ENCODE measurements at regions not wholly inside any gene's neighbourhood (a gene's known extent, or its start where the extent isn't known, plus 50 kb on each side); places are given as distances from the start of the nearest gene placed in this dataset.

DNA sequence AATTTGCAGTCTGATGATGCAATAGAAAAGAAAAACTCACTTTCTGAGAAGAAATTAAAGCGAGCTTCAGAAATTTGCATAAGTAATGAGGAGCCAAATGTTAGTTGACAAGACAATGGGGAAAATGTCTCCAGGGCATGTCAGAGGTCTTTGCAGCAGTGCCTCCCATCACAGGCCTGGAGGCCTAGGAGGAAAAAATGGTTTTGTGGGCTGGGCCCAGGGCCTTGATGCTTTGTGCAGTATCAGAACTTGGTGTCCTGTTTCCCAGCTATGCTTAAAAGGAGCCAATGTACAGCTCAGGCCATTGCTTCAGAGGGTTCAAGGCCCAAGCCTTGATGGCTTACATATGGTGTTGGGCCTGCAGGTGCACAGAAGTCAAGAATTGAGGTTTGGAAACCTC is 298.4 kb downstream of the SMARCA2 start:
- FAIRE-seq (no peak), DNase-seq (ENCODE audit: insufficient read length, low spot score) (no peak)
- TF ChIP-seq POLR2A (IDR thresholded peaks at IDR 0.05; ENCODE audit: low read depth, low read length), result no peak

GRCh38 chr9:2317591-2317990 is 302.4 kb downstream of the SMARCA2 start:
- DNase-seq (ENCODE audit: insufficient read length, low spot score), result no peak
- no peak for TF ChIP-seq POLR2A (IDR thresholded peaks at IDR 0.05; ENCODE audit: low read depth, low read length)
- FAIRE-seq, result no peak

DNA sequence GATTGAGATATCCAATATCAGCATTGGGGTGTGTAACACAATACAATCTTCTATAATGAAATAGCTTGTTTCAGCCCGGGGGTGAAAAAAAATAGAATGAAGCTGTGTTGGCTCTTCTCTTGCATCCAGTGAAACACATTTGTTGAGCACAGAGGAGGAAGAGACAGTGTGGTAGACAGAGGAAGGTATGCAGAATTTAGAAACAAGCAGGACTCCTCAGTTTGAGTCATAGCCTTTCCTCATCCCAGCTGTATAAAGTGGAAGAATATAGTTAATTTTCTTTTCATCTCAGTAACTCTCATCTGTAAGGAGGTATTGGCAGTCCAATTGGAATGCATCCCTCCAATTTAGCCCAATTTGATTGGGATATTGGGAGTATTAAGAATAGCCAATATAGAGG is 302.2 kb upstream of the VLDLR start:
- TF ChIP-seq POLR2A (IDR thresholded peaks at IDR 0.05; ENCODE audit: low read depth, low read length), result no peak
- DNase-seq (ENCODE audit: insufficient read length, low spot score), result no peak
- FAIRE-seq, result no peak

- no peak for TF ChIP-seq POLR2A (IDR thresholded peaks at IDR 0.05; ENCODE audit: low read depth, low read length)
- FAIRE-seq (no peak), DNase-seq (ENCODE audit: insufficient read length, low spot score) (no peak)
These were observed 301.5 kb upstream of the VLDLR start for GRCh38 chr9:2320114-2320513.

GRCh38 chr9:2320632-2321031 is 301.0 kb upstream of the VLDLR start:
- DNase-seq (ENCODE audit: insufficient read length, low spot score), result no peak
- FAIRE-seq, result no peak
- no peak for TF ChIP-seq POLR2A (IDR thresholded peaks at IDR 0.05; ENCODE audit: low read depth, low read length)

GRCh38 chr9:2321523-2322148 is 300.0 kb upstream of the VLDLR start:
- DNase-seq (ENCODE audit: insufficient read length, low spot score), result no peak
- FAIRE-seq, result no peak
- TF ChIP-seq POLR2A (IDR thresholded peaks at IDR 0.05; ENCODE audit: low read depth, low read length), result no peak

DNA sequence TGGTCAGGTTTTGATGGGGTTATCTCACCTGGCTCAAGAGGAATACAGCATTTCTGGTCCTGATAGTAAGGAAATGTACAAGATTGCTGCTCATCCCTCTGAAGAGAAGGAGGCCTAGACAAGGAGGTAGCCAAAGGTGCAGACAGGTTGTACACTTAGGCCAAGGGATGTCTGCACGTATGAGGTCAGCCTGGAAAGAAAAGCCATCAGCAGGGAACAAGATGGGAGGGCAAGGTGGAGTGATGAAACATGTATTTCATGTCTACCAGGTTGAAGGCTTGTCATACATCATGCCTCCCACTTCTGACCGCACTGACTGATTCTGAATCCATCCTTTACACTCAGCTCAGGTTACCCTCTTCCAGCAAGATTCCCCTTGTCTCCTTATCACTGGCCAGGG is 296.8 kb upstream of the VLDLR start:
- DNase-seq (ENCODE audit: insufficient read length, low spot score) (no peak), FAIRE-seq (no peak)
- no peak for TF ChIP-seq POLR2A (IDR thresholded peaks at IDR 0.05; ENCODE audit: low read depth, low read length)

DNA sequence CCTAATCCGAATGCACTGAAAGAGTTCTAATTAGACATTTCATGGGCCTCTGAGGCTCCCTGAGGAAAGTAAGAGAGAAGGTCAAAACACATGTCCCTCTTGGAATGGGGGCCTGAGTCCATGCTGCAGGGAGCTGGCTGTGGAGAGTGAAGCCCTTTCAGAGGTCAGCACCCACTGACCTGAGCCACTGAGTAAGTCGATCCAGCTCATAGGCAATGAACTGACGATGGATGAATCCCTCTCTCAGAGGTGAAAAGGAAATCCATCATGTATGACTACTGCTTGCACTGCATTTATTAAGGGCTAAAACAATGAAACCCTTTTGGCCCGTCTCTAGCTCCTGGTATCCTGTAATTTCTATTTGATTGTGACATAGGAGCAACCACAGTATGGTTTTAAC is 288.9 kb upstream of the VLDLR start:
- DNase-seq (ENCODE audit: insufficient read length, low spot score) (no peak), FAIRE-seq (no peak)
- TF ChIP-seq POLR2A (IDR thresholded peaks at IDR 0.05; ENCODE audit: low read depth, low read length), result no peak

GRCh38 chr9:2335260-2335659 is 286.3 kb upstream of the VLDLR start:
- TF ChIP-seq POLR2A (IDR thresholded peaks at IDR 0.05; ENCODE audit: low read depth, low read length), result no peak

GRCh38 chr9:2336055-2336454 is 285.5 kb upstream of the VLDLR start:
- DNase-seq (ENCODE audit: insufficient read length, low spot score) (no peak), FAIRE-seq (no peak)
- TF ChIP-seq POLR2A (IDR thresholded peaks at IDR 0.05; ENCODE audit: low read depth, low read length), result no peak

More at GRCh38 chr9:2335260-2335659, 286.3 kb upstream of the VLDLR start:
- DNase-seq (ENCODE audit: insufficient read length, low spot score) (no peak), FAIRE-seq (no peak)

DNA sequence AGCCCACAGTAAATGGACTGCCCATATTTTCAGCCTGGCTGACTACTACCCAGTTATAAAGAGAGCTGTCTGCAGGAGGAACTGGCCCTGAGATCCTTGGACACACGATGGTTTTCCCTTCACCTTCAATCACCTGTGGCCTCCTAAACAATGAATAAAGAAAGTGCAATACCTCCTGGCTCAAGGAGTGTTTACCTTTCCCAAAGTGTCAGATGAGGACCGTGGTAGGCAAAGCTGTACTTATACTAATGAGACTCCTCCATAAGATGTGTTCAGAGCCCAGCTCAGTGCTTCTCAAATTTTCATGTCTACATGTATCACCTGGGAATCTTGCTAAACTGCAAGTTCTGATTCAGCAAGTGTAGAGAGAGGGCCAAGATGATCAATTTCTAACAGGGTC is 284.5 kb upstream of the VLDLR start:
- DNase-seq (ENCODE audit: insufficient read length, low spot score), result no peak
- no peak for FAIRE-seq
- TF ChIP-seq POLR2A (IDR thresholded peaks at IDR 0.05; ENCODE audit: low read depth, low read length), result no peak

DNA sequence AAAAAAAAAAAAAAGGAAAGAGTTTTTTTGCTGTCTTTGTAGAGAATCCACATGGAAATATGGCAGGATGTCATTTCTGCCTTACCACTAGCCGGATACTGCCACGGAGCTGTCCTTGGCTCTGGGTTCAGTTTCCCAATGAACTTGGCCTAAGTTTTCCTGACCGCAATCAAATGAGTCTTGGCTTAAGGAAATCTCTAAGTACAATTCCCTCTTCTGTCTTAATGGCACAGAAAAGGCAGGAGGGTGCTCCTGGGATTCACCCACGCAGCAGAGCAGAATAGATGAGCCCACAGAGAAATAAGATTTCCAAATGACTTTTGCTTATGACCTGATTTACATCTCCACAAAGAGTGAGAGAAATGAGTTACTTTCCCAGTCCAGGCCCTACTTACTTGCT is 284.0 kb upstream of the VLDLR start:
- no peak for TF ChIP-seq POLR2A (IDR thresholded peaks at IDR 0.05; ENCODE audit: low read depth, low read length)
- no peak for FAIRE-seq
- DNase-seq (ENCODE audit: insufficient read length, low spot score), result no peak

DNA sequence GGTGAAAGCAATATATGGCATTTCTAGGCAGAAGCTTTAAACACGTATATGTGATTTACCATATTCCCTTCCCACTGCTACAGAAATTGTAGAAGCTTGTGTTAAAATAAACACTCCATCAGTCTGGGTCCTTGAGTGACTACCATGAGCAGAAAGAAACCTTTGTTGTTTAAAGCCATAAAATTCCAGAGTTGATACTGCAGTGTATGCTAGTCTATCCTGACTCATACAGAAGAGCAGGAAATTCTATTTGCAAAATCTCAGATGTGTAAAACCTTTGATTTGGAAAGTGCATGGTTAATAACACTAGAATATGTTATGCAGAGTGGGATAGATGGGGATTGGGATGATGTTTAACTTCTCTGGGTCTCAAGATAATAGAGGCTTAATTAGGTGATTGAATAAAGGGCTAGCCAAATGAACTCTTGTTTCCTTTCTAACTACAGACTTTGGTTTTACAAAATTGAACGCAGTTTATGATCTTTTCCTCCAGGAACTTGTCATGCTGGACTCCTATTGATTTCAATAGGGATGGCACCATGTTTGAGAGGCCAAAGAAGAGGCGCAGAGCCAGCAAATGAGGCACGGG is 282.7 kb upstream of the VLDLR start:
- no peak for DNase-seq (ENCODE audit: insufficient read length, low spot score)
- no peak for FAIRE-seq
- TF ChIP-seq POLR2A (IDR thresholded peaks at IDR 0.05; ENCODE audit: low read depth, low read length), result no peak

GRCh38 chr9:2339416-2339815 is 282.2 kb upstream of the VLDLR start:
- TF ChIP-seq POLR2A (IDR thresholded peaks at IDR 0.05; ENCODE audit: low read depth, low read length), result no peak
- FAIRE-seq (no peak), DNase-seq (ENCODE audit: insufficient read length, low spot score) (no peak)

GRCh38 chr9:2340046-2340760 is 281.4 kb upstream of the VLDLR start:
- DNase-seq (ENCODE audit: insufficient read length, low spot score) (no peak), FAIRE-seq (no peak)
- no peak for TF ChIP-seq POLR2A (IDR thresholded peaks at IDR 0.05; ENCODE audit: low read depth, low read length)

All from H54 (cell line).